GM18909 (cell line): ENCODE measurements at regions not wholly inside any gene's neighbourhood (a gene's known extent, or its start where the extent isn't known, plus 50 kb on each side); places are given as distances from the start of the nearest gene placed in this dataset.

Source experiments
- ATAC-seq: cut with Tn5 transposase; IDR thresholded peaks from one replicate; pipeline ENCODE4 v1.9.1; 2021; ENCODE audit warnings: mild to moderate bottlenecking; ENCODE audit not compliant: unreplicated experiment, poor library complexity

GRCh38 chr12:88251798-88252197, 109.7 kb downstream of the TMTC3 start:
- no peak for ATAC-seq

GRCh38 chr12:88253371-88253978, 111.4 kb downstream of the TMTC3 start:
- ATAC-seq: no peak

- no peak for ATAC-seq
These were observed 113.1 kb downstream of the TMTC3 start for GRCh38 chr12:88255224-88255623.

- no peak for ATAC-seq
These were observed 113.7 kb downstream of the TMTC3 start for GRCh38 chr12:88255847-88256246.

- no peak for ATAC-seq
These were observed 116.3 kb downstream of the TMTC3 start for GRCh38 chr12:88258396-88258795.

GRCh38 chr12:88266806-88267360, 124.8 kb downstream of the TMTC3 start:
- ATAC-seq: no peak

- ATAC-seq: no peak
These were observed 125.5 kb downstream of the TMTC3 start for GRCh38 chr12:88267630-88268029.

GRCh38 chr12:88272456-88272855, 130.3 kb downstream of the TMTC3 start:
- ATAC-seq: no peak

GRCh38 chr12:88273450-88273849, 131.3 kb downstream of the TMTC3 start:
- no peak for ATAC-seq

- ATAC-seq: no peak
These were observed 131.8 kb downstream of the TMTC3 start for GRCh38 chr12:88273875-88274274.

GRCh38 chr12:88291498-88292131, 149.5 kb downstream of the TMTC3 start:
- no peak for ATAC-seq

- ATAC-seq: no peak
These were observed 156.0 kb downstream of the TMTC3 start for GRCh38 chr12:88298014-88298682.

GRCh38 chr12:88298761-88299242, 156.7 kb downstream of the TMTC3 start:
- ATAC-seq: peak; percentile 24

GRCh38 chr12:88299567-88300101, 157.5 kb downstream of the TMTC3 start:
- ATAC-seq: peak; percentile 95

GRCh38 chr12:88300931-88301330, 158.8 kb downstream of the TMTC3 start:
- ATAC-seq: no peak

GRCh38 chr12:88303335-88303734, 161.2 kb downstream of the TMTC3 start:
- ATAC-seq: no peak

- ATAC-seq: no peak
These were observed 163.3 kb downstream of the TMTC3 start for GRCh38 chr12:88305254-88305890.

- ATAC-seq: no peak
These were observed 164.5 kb downstream of the TMTC3 start for GRCh38 chr12:88306471-88307069.

- ATAC-seq: no peak
These were observed 165.9 kb downstream of the TMTC3 start for GRCh38 chr12:88307961-88308360.

GRCh38 chr12:88308825-88309224, 166.7 kb downstream of the TMTC3 start:
- ATAC-seq: no peak
